Bone marrow (tissue), 2 donors: ENCODE measurements at regions not wholly inside any gene's neighbourhood (a gene's known extent, or its start where the extent isn't known, plus 50 kb on each side); places are given as distances from the start of the nearest gene placed in this dataset.
"Not testable (repeated sequence)": the region's sequence is repeated elsewhere in the genome, so short reads cannot be mapped to it uniquely, and the experiment has no call there.

Experiments
- DNase-seq, 2 donors: peaks; one replicate each; lab custom pipeline; 2025; lab: John Stamatoyannopoulos, UW

- no peak for DNase-seq
These were observed 88.9 kb upstream of the WAC start for GRCh38 chr10:28444031-28444430.

DNA sequence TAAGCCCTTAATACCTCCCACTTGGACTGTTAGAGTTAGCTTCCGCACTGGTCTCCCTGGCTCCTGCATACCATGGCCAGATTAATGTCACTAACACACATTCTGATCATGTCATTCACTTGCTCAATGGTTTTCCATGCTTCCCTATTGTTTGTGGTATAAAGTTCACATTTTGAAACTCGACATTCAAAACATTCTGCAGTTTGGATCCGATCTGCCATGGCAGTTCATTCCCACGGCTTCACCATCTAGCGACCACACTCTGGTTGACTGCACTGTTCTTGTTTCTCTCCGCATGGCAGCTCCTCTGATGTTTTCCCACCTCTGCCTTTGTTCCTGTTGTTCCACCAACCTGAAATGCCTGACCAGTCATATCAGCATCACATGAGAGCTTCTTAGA is 87.4 kb upstream of the WAC start:
- no peak for DNase-seq

- no peak for DNase-seq
These were observed 83.5 kb upstream of the WAC start for GRCh38 chr10:28449382-28449781.

DNA sequence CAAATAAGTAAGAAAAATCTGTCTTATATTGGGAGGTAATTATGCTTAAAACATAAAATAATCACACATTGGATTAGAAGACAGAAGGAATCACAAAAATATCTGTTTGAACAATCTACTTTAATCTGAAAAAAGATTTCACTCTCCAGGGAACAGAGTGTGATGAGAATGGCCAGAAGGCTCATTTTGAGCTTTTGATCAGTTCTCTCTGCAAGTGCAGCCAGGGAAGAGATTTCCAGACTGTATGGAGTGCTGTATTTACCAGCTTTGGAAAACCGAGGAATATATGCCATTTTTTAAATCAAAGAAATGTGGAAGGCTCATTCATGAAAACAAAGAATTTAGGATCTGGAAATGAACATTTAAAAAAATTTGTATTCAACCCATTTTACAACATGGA is 83.0 kb upstream of the WAC start:
- DNase-seq, result no peak

DNA sequence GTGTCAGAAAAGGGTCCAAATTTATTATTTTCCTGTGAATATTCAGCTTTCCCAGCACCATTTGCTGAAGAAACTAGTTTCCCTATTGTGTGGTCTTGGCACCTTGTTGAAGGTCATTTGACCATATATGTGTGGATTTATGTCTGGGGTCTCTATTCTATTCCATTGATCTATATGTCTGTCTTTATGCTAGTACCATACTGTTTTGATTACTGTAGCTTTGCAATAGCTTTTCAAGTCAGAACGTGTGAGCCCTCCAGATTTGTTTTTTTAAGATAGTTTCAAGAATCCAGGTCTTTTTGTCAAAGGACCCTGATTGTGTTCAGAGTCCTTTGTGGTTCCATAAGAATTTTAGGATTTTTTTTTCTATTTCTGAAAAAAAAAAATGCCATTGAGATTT is 79.0 kb upstream of the WAC start:
- DNase-seq, result no peak

- no peak for DNase-seq
These were observed 75.8 kb upstream of the WAC start for GRCh38 chr10:28457110-28457509.

GRCh38 chr10:28457873-28458272 is 75.0 kb upstream of the WAC start:
- not testable (repeated sequence) for DNase-seq

DNA sequence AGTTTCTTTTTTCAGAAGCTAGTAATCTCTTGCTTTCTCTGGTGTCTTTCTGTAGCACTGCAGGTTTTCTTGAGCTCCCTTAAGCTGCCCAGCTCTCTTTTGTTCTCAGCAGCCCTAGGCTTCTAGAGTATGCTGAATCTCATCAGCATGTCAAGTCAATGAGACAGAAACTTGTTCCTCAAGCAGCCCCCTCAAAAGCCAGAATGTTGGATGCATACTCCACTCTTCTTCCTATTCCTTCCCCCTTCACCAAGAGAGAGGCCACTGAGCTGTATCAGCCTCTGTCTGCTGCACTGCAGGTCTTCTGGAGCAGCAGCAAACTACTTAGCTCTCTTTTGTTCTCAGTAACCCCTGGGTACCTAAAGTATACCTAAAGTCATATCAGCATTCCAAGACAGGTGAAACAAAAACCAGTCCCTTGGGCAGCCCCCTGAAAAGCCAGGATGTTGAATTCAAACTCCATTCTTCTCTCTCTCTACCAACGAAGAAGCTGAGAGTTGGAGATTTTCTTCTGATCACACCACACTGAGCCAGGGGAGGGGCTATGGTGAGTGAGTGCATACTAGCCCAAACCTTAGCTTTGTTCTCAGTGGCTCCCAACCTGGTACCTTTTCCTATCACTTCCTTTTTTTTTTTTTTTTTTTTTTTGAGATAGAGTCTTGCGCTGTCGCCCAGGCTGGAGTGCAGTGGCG is 73.3 kb upstream of the WAC start:
- no peak for DNase-seq

DNA sequence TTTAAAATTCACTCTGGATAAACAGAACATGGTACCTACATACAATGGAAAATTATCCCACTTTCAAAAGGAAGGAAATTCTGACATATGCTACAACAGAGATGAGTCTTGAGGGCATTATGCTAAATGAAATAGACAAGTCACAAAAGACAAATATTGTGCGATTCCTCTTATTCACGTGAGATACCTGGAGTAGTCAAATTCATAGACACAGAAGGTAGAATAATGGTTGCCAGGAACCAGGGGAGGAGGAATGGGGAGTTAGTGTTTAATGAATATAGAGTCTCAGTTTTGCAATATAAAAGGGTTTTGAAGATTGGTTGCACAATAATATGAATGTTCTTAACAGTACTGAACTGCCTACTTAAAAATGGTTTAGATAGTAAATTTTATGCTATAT is 69.8 kb upstream of the WAC start:
- DNase-seq, result no peak

GRCh38 chr10:28463676-28464395 is 69.1 kb upstream of the WAC start:
- DNase-seq, result no peak

DNA sequence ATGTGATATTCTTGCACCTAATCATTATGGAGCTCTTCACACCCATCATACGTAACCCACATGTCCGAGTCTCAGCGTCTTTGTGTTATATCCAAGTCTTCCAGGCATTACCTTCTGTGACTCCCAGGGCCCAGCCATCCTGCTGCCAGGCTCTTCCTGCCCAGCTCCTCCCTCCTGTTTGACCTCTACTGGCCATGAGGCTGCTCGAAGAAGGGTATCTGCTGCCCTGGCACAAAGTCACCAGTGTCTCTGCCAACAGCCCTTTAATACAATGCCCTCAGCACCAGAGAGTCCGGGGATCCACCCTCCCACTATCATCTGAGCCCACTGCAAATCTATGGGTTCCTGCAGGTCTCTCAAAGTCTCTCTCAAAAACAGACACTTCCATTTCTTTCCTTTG is 65.3 kb upstream of the WAC start:
- DNase-seq, result no peak

DNA sequence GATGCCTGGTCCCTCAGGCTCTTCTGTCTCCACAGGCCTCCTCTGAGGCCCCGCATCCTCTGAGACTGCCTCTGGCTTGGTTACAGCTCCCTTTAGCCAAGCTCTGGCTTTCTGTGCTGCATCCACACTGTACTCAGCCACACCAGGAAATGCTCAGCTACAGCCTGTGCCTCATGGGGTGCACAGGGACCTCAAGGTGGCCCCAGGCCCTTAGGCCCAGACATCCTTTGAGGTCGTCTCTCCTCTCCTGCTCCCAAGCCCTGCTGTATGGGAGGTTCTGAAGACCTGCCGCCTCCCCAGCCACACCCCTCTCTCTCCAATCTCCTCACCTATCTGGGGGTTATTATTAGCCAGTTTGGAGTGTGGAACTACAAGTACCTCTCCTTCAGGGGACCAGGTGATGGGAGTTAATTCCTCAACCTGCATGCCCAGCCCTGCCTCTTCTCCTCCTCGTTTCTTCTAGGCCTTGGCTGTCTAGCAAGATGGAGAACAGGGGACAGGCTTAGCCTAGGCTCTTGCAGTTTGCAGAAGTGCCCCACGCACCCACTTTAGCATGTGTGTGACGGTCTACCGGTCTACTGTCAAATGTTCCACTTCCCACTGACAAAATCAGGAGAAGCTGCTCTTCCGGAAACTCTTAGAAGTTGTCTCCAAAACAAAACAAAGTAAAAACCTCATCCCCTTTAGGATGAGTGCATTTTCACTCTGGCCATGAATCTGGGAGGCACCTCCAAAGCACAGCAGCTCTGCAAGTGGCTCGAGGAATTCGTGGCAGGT is 64.0 kb upstream of the WAC start:
- no peak for DNase-seq

GRCh38 chr10:28470873-28471651 is 61.9 kb upstream of the WAC start:
- DNase-seq, result no peak

- DNase-seq, result no peak
These were observed 61.3 kb upstream of the WAC start for GRCh38 chr10:28471652-28472050.

GRCh38 chr10:28478646-28479045 is 54.3 kb upstream of the WAC start:
- no peak for DNase-seq

DNA sequence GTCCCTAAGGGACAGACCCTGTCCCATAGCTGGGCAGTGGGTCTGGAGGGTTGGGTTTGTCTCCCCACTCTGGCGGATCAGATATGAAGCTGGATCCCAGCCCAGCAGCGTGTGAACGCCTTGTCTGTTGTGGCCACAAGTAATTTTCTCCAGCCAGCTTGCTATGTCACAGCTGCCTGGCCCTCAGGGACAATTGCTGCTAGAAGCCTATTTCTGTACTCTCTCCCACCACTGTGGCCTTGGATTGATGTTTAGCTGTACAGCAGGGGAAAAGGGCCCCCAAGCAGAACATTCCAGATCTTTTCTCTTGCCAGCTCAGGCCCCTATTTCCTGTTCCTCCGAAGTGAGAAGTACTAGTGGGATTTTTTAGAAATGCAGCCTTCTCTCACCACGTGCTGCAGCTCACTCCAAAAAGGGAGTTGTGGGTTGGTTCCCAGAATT is 53.5 kb upstream of the WAC start:
- no peak for DNase-seq

- DNase-seq, result no peak
These were observed 52.8 kb upstream of the WAC start for GRCh38 chr10:28479927-28480627.

DNA sequence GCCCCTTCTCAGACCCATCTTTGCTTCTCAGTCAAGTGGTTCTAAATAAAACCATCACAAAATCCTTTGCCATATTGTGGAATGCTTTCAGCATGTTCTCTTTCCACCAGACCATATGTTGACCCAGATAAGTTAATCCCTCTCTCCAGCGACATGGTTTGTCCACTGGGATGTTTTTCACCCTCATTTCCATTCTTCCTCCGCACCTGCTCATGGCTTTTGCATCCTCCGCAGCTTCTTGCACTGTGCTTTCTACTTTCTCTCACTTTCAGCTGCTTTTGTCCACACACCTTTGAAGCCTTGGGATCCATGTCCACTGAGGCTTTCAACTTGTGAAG is 52.3 kb upstream of the WAC start:
- no peak for DNase-seq

GRCh38 chr10:28481346-28481745 is 51.6 kb upstream of the WAC start:
- not testable (repeated sequence) for DNase-seq

GRCh38 chr10:28481968-28482367 is 51.0 kb upstream of the WAC start:
- no peak for DNase-seq
